ENCODE measurements at regions not wholly inside any gene's neighbourhood (a gene's known extent, or its start where the extent isn't known, plus 50 kb on each side); places are given as distances from the start of the nearest gene placed in this dataset.

DNA sequence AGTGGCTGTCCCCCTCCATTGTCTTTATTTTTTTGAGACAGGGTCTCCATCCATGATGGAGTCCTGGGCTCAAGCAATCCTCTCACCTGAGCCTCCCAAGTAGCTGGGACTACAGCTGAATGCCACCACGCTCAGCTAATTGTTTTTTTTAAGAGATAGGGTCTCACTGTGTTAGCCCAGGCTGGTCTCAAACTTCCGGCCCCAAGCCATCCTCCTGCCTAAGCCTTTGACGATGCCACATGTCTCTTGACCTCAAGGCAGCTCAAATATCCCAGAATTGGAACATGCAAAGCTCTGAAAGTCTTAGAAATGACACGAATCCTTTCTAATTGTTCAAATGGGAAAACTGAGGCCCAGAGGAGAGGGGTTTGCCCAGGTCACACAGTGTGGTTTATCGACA, 75.4 kb upstream of the ZNF423 start:
- FAIRE-seq (no peak), DNase-seq (ENCODE audit: low read depth, low spot score) (no peak), ATAC-seq (no peak)
- in situ Hi-C loops (cut with MboI) (no loop called here), intact Hi-C loops (cut with micrococcal nuclease; ENCODE audit: unreplicated experiment) (no loop called here)
- CTCF ChIA-PET = no interaction called here
- Histone ChIP-seq H3K4me3 (no peak overlapping the region), H2AFZ (ENCODE audit: control insufficient read depth, low read depth, low read length) (no peak overlapping the region), H4K20me1 (ENCODE audit: control insufficient read depth, insufficient read depth) (no peaks in the 10 kb centered on the region), H3K4me2 (ENCODE audit: control insufficient read depth, insufficient read depth) (no peak overlapping the region), H3K9me3 (replicated peaks; ENCODE audit: control insufficient read depth, insufficient read depth, low read length) (no peaks in the 10 kb centered on the region), H3K9ac (ENCODE audit: control insufficient read depth, insufficient read depth, low read length) (no peak overlapping the region), H3K79me2 (ENCODE audit: control insufficient read depth, insufficient read depth, low read length) (no peaks in the 10 kb centered on the region), H3K27ac (ENCODE audit: control insufficient read depth, insufficient read depth) (no peak overlapping the region), H3K27me3 (replicated peaks in 1 of 2; ENCODE audit: control insufficient read depth in 2 of 2, insufficient read depth in 2 of 2, low read length in 1 of 2) (peaks cover 0 to 2% of the 10 kb centered on the region in 2 experiments; a peak in 1 of 4 replicates), H3K36me3 (ENCODE audit: control insufficient read depth in 2 of 2, insufficient read depth in 2 of 2, low read length in 1 of 2) (no peaks in the 10 kb centered on the region), H3K4me1 (ENCODE audit: control insufficient read depth, insufficient read depth, low read length) (no peaks in the 10 kb centered on the region)
- SMC1A ChIA-PET (ENCODE audit: uncharacterized antibody, unreplicated experiment) = no interaction called here
- POLR2A ChIA-PET = no interaction called here
- RAD21 ChIA-PET (ENCODE audit: unreplicated experiment) = no interaction called here
- no TSS peak for BruUV-seq (replicated peaks)
- 0% methylated on average over 5 of the region's 5 CpGs for WGBS (ENCODE audit: insufficient coverage, insufficient replicate concordance, low lambda C conversion rate, missing lambda C conversion rate)
- TF ChIP-seq, protein P1, sequence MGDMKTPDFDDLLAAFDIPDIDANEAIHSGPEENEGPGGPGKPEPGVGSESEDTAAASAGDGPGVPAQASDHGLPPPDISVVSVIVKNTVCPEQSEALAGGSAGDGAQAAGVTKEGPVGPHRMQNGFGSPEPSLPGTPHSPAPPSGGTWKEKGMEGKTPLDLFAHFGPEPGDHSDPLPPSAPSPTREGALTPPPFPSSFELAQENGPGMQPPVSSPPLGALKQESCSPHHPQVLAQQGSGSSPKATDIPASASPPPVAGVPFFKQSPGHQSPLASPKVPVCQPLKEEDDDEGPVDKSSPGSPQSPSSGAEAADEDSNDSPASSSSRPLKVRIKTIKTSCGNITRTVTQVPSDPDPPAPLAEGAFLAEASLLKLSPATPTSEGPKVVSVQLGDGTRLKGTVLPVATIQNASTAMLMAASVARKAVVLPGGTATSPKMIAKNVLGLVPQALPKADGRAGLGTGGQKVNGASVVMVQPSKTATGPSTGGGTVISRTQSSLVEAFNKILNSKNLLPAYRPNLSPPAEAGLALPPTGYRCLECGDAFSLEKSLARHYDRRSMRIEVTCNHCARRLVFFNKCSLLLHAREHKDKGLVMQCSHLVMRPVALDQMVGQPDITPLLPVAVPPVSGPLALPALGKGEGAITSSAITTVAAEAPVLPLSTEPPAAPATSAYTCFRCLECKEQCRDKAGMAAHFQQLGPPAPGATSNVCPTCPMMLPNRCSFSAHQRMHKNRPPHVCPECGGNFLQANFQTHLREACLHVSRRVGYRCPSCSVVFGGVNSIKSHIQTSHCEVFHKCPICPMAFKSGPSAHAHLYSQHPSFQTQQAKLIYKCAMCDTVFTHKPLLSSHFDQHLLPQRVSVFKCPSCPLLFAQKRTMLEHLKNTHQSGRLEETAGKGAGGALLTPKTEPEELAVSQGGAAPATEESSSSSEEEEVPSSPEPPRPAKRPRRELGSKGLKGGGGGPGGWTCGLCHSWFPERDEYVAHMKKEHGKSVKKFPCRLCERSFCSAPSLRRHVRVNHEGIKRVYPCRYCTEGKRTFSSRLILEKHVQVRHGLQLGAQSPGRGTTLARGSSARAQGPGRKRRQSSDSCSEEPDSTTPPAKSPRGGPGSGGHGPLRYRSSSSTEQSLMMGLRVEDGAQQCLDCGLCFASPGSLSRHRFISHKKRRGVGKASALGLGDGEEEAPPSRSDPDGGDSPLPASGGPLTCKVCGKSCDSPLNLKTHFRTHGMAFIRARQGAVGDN (IDR thresholded peaks at IDR 0.05) = no peak
- TF ChIP-seq, protein P2, sequence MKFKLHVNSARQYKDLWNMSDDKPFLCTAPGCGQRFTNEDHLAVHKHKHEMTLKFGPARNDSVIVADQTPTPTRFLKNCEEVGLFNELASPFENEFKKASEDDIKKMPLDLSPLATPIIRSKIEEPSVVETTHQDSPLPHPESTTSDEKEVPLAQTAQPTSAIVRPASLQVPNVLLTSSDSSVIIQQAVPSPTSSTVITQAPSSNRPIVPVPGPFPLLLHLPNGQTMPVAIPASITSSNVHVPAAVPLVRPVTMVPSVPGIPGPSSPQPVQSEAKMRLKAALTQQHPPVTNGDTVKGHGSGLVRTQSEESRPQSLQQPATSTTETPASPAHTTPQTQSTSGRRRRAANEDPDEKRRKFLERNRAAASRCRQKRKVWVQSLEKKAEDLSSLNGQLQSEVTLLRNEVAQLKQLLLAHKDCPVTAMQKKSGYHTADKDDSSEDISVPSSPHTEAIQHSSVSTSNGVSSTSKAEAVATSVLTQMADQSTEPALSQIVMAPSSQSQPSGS (IDR thresholded peaks at IDR 0.05; ENCODE audit: low read length) = no peak
- no peak for TF ChIP-seq RAD51 (IDR thresholded peaks at IDR 0.05)
- no peak for TF ChIP-seq MTA3 (IDR thresholded peaks at IDR 0.05; ENCODE audit: borderline replicate concordance, low read length)
- TF ChIP-seq, protein P3, sequence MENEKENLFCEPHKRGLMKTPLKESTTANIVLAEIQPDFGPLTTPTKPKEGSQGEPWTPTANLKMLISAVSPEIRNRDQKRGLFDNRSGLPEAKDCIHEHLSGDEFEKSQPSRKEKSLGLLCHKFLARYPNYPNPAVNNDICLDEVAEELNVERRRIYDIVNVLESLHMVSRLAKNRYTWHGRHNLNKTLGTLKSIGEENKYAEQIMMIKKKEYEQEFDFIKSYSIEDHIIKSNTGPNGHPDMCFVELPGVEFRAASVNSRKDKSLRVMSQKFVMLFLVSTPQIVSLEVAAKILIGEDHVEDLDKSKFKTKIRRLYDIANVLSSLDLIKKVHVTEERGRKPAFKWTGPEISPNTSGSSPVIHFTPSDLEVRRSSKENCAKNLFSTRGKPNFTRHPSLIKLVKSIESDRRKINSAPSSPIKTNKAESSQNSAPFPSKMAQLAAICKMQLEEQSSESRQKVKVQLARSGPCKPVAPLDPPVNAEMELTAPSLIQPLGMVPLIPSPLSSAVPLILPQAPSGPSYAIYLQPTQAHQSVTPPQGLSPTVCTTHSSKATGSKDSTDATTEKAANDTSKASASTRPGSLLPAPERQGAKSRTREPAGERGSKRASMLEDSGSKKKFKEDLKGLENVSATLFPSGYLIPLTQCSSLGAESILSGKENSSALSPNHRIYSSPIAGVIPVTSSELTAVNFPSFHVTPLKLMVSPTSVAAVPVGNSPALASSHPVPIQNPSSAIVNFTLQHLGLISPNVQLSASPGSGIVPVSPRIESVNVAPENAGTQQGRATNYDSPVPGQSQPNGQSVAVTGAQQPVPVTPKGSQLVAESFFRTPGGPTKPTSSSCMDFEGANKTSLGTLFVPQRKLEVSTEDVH (IDR thresholded peaks at IDR 0.05; ENCODE audit: low read depth, partially characterized antibody) = no peak
- TF ChIP-seq ZNF274 (IDR thresholded peaks at IDR 0.05; ENCODE audit: insufficient read depth, insufficient read length) = no peak
- TF ChIP-seq MYB (IDR thresholded peaks at IDR 0.05; ENCODE audit: borderline replicate concordance, low read depth, low read length) = no peak
- no peak for TF ChIP-seq SMARCA5 (IDR thresholded peaks at IDR 0.05)
- TF ChIP-seq MXI1 (IDR thresholded peaks at IDR 0.05; ENCODE audit: low read depth, low read length) = no peak
- no peak for TF ChIP-seq TCF12 (IDR thresholded peaks at IDR 0.05; ENCODE audit: low read depth, low read length)
- TF ChIP-seq POLR2AphosphoS2 (IDR thresholded peaks at IDR 0.05; ENCODE audit: low read depth, low read length) = no peak
- TF ChIP-seq RELA (IDR thresholded peaks at IDR 0.05; ENCODE audit: borderline replicate concordance, partially characterized antibody) = no peak
- TF ChIP-seq RFX5 (IDR thresholded peaks at IDR 0.05; ENCODE audit: low read depth, low read length) = no peak
- no peak for TF ChIP-seq CREM (IDR thresholded peaks at IDR 0.05; ENCODE audit: low read depth)
- TF ChIP-seq BACH1 (IDR thresholded peaks at IDR 0.05; ENCODE audit: borderline replicate concordance) = no peak
- TF ChIP-seq, protein P4, sequence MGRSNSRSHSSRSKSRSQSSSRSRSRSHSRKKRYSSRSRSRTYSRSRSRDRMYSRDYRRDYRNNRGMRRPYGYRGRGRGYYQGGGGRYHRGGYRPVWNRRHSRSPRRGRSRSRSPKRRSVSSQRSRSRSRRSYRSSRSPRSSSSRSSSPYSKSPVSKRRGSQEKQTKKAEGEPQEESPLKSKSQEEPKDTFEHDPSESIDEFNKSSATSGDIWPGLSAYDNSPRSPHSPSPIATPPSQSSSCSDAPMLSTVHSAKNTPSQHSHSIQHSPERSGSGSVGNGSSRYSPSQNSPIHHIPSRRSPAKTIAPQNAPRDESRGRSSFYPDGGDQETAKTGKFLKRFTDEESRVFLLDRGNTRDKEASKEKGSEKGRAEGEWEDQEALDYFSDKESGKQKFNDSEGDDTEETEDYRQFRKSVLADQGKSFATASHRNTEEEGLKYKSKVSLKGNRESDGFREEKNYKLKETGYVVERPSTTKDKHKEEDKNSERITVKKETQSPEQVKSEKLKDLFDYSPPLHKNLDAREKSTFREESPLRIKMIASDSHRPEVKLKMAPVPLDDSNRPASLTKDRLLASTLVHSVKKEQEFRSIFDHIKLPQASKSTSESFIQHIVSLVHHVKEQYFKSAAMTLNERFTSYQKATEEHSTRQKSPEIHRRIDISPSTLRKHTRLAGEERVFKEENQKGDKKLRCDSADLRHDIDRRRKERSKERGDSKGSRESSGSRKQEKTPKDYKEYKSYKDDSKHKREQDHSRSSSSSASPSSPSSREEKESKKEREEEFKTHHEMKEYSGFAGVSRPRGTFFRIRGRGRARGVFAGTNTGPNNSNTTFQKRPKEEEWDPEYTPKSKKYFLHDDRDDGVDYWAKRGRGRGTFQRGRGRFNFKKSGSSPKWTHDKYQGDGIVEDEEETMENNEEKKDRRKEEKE (IDR thresholded peaks at IDR 0.05) = no peak

Measured in GM12878 (cell line).